Hematopoietic multipotent progenitor cell treated with erythropoietin and hydrocortisone succinate and interleukin-3 and kit ligand, for 15 days (in vitro differentiated cells): ENCODE measurements at regions not wholly inside any gene's neighbourhood (a gene's known extent, or its start where the extent isn't known, plus 50 kb on each side); places are given as distances from the start of the nearest gene placed in this dataset.
"Not testable (repeated sequence)": the region's sequence is repeated elsewhere in the genome, so short reads cannot be mapped to it uniquely, and the experiment has no call there.

ENCODE experiments used
- DNase-seq: peaks from one replicate; pipeline ENCODE4 v3.0.0-alpha.2; 2015; ENCODE audit warnings: low spot score

DNA sequence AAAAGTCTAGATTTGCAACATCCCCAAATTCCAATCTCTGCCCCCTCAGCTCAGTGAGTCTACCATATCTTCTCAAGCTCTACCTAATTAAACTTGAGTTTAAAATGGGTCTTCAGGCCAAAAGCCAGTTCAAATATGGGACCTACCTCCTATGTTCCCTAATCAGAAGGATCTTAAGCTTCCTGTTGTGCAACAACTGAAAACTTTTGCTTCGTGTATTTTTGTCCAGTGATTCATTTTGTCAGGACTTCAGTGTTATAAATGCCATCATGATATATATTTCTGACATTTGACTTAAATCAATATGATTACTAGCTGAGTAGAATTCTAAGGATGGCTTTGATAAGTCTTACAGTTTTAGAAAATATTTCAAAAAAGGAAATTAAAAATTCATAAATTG, 622.6 kb upstream of the PTCHD4 start:
- DNase-seq: no peak

DNA sequence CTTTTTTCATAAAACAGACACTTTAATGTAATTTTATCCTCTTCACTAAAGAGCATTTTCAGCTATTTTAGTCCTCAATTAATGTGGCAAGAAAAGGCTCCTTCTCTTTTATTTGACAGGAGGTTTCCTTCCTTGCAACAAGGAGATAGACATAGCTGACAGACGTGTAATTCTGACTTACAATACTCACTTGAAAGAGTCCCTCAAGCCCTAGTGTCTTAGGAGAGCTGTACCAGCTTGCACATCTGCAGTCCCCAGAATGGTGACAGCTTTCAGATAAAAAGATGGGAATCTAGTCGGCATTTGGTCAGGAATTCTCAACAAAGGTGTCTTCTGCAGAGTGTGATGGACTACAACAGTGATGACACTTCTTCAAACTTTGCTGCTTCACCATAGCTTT, 603.7 kb upstream of the PTCHD4 start:
- no peak for DNase-seq

DNA sequence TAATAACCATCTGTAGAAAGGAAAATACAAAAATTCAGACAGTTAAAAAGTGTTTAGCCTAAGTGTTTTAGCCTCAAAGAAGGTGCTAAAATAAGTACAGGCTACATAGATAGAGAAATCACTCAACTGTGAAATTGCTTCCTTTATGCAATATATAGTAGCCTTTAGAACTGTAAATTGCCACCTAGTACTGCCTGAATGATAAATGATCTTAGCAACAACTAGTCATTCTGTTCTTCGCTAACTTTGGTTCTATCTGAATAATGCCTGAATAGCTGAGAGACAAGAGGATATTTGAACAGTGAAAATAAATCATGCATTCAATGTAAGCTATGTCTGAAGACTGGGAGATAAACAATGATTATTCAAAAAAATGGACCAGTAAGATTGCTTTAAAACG, 603.3 kb upstream of the PTCHD4 start:
- DNase-seq: no peak

DNA sequence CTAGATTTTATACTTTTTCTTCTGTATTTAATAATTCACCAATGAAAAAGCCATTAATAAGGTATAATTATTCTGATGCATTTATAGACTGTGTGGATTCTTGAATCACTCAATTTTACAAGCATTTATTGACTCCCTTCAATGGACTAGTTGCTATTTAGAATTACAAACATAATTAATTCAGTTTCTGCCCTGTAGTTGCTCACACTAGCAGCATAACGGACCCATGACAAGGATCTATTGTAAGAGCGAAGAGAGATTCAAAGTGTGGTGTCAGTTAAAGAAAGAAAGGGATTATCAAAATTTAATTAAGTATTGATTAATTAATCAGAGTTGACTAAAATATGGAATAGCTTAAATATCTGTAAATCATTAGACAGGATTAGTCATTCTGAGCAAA, 602.6 kb upstream of the PTCHD4 start:
- no peak for DNase-seq

DNA sequence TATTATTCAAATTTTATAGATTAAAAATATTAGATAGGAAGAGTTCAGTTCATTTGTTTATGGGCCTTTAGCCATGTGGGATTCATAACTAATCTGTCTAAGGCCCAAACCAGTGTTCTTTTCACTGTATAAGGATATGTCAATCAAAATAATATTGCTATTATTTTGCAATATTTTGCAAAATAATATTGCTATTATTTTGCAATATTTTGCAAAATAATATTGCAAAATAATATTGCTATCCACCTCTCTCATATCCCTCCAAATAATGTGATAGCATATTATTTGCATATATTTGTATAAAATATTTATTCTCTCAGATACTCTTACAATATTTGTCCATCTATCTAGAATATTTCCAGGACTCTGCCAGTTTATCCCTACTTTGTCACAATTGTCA, 595.3 kb upstream of the PTCHD4 start:
- no peak for DNase-seq

DNA sequence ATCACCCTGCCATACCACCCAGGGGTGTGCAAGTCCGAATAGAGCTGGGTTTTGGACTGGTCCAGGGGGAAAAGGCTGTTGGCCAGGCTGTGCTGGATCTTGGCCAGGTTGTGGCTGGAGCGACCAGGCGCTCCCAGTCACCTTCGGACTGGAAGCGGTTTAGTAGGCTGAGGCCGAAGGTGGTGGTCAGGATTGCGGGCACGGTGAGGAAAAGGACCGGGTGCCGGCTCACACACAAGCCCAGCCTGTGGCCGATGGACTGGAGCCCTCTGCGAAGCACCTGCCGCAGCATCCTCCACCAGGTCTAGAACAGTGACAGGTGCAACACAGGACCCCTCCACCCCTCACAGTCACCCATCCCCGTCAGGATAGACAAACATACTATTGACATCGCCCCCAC, 590.6 kb upstream of the PTCHD4 start:
- no peak for DNase-seq

DNA sequence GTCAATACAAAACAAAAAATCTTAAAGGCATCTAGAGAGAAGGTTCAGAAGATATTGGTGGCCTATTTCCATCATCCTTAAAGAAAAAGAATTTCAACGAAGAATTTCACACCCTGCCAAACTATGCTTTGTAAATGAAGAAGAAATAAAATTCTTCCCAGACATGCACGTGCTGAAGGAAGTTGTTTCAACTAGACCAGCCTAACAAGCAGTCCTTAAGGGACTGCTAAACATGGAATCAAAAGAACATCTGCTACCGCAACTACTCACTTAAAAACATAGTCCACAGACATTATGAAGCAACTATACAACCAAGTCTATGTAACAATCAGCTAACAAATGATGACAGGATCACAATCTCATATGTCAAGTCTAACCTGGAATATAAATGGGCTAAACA, 584.9 kb upstream of the PTCHD4 start:
- no peak for DNase-seq

DNA sequence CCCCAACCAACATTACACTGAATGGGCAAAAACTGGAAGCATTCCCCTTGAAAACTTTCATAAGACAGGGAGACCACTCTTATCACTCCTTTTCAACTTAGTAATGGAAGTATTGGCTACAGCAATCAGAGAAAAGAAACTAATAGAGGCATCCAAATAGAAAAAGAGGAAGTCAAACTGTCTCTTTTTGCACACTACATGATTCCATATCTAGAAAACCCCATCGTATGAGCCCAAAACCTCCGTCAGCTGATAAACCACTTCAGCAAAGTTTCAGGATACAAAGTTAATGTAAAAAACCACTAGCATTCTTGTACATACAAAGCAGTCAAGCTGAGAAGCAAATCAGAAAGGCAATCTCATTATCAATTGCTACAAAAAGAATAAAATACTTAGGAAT, 580.4 kb upstream of the PTCHD4 start:
- DNase-seq: no peak

DNA sequence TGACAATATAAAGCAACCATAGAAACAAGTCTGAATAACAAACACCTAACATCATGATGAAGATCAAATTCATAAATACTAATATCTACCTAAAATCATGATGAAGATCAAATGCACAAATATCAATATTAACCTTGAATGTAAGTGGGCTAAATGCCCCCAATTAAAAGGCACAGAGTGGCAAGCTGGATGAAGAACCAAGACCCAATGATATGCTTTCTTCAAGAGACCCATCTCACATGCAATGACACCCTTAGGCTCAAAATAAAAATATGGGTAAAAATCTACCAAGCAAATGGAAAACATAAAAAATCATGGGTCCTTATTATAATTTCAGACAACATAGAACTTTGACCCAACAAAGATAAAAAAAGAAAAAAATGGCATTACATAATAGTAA, 578.5 kb upstream of the PTCHD4 start:
- no peak for DNase-seq

DNA sequence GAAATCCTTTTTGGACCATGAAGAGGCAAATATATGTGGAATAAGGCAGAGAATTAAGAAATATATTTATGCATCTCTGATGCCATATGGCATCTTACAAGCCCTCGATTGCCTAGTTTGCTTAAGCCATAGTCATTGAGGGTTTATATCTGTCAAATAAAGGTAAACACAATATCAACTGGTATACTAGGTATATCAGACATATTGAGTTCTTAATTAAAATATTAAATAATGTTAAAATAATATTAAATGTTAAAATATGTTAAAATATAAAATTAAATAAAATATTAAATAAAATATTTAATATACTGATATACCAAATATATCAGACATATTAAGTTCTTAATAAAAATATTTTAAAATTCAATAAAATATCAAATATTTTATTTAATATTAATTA, 567.4 kb upstream of the PTCHD4 start:
- no peak for DNase-seq

DNA sequence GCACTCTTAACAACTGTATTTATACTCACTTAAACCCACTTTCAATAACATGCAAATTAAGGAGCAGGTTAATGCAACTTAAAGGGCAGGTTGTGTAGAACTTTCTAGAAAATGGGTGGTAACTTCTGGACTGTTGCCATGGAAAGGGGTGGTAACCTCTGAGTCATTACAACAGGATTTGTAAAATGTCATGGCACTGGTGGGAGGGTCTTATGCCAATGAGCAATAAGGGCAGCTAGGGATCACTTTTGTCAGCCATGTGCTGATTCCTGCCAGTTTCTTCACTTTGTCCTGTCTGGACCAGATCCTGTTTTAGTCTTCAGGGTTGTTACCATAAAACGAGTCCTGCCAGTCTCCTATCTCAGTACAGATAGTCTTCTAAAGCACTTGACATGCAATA, 560.5 kb upstream of the PTCHD4 start:
- no peak for DNase-seq

DNA sequence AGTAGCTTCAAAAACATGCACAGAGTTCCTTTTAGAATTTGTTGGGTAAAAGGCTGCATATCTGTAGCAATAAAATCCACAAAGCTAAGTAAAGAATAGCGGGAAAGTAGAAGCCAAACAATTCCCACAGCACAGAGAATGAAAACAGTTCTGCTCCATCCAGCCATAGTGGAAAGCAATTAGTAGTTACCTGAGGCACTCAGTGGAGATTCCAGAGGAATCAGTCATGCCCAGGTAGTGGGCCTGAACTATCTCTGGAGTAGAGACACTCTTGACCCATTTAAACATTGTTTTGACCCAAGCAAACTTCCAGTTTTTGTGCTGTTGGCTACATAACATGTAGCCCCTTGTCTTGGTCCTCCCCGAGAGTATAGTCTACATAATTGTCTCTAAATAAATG, 559.5 kb upstream of the PTCHD4 start:
- no peak for DNase-seq

DNA sequence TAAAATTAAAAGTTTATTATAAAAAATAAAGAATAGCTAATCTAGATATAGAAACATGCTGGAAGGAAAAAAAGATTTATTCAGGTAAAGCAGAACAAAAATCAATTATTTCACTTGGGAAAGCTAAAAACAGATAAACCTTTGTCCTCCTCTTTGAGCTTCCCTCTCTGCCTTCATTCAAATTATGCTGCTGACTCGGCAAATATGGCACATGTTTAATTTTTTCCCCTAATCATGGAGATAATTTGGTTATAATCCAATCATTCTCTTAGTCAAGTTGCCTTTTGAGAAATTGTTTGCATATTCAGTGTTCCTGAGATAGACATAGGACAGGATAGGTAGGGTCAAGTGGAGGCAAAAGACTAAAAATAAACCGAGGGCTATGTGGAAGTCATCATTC, 556.8 kb upstream of the PTCHD4 start:
- no peak for DNase-seq

DNA sequence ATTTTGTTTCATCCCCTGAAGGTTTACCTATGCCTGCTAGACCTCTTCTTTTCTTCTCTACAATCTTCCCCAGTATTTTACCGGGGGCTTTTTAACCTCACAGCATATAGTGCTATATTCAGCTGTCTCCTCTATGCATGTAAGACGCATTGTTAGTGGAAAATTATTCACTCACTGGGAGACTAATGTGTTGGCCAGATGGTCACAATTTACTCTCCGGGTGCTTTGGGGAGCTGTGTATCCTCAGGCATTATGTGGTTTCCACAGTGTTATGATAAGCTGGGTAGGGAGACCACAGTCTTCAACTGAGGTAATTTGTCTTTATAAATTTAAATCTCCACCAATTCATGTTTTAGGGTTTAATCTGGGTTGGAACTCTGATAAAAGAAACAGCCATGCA, 553.8 kb upstream of the PTCHD4 start:
- no peak for DNase-seq

DNA sequence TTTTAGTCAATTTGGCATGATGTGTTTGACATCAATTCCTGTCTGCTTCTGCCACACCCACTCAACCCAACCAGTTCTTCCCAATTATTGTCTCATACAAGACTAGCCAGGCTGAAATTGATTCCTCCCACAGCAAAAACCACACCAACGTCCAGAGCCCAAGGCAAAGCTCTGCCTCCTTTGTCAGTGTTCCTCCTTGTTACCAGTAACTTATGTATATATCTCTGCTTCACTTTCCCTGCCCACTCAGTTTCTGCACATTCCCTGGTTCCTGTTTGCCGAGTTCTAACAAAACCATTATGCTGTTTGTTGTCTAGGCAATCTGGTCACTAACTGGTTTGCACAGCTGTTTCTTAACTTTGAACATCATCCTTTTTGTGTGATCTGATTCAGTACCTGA, 547.9 kb upstream of the PTCHD4 start:
- DNase-seq: no peak

DNA sequence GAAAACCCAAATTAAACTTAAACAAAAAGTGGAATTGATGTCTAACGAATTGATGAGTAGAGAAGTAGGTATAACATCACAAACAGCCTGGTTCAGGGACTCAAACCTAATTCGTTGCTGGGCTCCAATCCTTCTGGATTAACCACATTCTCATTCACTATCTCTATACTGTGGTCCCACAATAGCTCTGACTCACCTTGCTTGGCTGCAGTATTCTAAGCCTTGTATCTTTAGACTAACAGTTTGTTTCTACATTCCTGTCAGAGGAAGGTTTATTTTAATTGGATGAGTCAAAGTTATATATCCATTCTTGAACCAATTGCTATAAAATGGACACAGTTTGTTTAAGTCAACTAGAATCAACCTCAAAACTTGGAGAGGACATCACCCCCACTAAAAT, 530.5 kb upstream of the PTCHD4 start:
- no peak for DNase-seq

DNA sequence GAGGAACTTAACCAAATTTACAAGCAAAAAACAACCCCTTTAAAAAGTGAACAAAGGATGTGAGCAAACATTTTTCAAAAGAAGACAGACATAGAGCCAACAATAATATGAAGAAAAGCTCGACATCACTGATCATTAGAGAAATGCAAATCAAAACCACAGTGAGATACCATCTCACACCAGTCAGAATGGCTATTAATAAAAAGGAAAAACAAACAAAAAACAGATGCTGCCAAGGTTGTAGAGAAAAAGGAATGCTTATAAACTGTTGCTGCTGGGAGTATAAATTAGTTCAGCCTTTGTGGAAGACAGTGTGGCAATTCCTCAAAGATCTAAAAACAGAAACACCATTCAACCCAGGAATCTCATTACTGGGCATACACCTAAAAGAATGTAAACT, 527.8 kb upstream of the PTCHD4 start:
- not testable (repeated sequence) for DNase-seq

DNA sequence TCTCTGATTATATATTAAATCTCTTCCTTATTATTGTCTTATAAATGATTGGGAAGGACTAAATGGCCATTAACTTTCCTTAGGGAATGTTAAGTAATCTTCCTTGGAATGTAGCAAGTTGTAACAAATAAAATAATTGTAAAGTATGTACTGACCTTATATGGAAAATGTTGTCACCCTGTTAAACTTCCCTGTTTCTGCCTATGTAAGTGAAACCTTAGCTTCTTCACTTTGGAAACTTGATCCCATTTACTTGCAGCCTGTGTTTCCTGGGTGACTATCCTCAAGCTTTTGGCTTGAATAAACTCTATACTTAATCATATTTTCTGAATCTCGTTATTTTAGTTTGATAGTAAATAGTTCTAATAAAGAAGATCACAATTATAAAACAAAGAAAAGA, 519.5 kb upstream of the PTCHD4 start:
- no peak for DNase-seq

DNA sequence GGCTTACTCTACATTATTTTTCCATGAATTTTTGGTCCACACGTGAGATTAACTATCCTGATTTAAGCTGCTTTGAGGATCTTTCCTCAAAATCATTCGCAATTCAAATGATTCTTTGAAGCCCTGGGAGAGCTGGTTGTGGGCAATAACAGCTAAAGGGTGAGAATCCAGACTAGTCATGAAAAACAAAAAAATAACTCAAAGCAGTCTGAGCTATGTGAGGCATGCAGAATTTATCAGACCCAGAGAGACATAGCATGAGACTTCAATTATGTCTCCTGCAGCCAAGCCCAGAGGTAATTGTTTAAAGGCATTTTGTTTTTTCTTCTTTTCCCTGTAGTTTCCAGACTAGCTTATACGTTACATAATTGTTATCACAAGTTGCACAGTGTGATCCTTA, 517.3 kb upstream of the PTCHD4 start:
- no peak for DNase-seq

DNA sequence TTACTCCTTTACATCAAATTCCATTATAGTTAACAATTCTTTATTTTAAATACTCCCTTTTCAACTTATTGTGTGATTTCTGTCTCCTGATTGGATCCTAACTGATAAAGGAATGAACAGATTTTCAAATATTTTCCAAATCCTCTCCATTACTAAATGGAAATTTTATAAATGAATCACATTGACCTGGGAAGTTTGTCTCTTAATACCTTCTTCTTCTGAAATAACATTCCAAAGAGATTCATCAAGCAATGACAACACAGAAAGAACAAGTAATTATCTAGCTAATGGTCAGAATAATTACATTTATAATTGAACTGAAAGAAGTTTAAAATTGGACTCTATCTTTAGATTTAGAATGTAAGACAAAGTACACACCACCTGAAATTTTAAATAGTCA, 515.4 kb upstream of the PTCHD4 start:
- no peak for DNase-seq

DNA sequence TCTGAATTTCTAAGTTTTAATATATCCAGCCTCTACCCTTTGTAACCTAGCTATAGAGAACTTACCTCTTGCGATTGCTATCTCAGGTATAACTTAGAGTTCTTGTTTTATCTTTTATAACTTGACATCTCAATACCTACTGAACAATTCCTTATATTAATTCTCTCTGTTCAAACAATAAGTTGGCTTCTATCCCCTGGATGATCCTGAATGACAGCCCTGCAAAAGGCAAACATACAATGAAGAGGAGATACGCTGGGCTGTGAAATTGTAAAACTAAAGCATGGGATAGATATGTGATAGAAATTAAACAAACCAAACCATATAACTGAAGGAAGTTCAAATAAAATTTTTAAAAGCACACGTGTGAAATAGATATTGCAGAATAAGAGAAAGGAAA, 513.6 kb upstream of the PTCHD4 start:
- DNase-seq: no peak

DNA sequence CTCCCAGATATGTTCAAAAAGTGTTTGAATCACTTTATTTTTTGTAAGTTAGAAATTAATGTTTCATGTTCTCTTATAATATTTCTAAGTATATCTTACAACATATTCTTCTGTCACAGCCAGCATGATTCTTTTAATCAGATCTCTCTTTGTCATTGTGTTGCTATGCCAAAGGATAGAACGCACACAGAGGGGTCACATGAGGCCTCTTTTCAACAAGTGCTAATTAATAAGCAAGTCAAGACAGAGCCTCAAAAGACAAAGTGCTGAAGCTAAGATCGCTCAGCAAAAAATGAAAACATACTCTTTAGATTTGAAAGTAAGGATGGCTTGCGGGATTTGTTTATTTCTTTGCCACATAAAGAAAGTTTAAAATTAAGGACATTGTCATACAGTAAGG, 508.8 kb upstream of the PTCHD4 start:
- DNase-seq: no peak

DNA sequence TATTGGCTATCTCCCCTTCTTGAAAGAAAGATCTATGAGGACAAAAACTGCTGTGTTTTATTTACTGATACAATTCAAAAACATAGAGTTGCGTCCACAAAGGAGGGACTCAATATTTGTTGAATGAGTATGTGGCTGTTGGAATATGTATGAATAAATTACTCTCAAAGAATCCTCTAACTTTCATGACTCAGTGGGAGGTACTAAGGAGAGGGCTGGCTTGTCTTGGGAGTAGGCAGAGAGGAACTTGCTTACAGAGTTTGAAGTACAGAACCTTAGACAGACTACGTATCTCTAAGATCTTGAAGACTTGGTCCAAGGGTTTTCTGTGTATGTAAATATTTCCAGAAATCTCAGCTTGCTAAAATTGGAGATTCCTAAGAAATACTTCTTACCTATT, 504.0 kb upstream of the PTCHD4 start:
- DNase-seq: no peak

DNA sequence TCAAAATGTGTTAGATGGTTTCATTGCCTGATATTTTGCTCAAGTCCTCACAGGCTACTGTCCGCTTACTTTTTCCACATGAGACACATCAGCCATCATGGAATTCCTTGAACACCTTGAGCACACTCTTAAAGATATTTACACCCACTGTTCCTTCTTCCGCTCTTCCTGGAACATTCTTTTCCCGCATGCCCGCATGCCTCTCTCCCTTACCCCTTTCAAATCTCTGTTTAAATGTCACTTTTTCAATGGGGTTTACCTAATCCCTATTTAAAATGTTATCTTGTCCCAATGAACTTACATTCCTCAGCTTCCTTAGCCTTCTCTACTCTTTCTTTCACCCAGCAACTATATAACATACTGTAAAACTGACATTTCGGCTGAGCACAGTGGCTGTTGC, 503.3 kb upstream of the PTCHD4 start:
- no peak for DNase-seq

DNA sequence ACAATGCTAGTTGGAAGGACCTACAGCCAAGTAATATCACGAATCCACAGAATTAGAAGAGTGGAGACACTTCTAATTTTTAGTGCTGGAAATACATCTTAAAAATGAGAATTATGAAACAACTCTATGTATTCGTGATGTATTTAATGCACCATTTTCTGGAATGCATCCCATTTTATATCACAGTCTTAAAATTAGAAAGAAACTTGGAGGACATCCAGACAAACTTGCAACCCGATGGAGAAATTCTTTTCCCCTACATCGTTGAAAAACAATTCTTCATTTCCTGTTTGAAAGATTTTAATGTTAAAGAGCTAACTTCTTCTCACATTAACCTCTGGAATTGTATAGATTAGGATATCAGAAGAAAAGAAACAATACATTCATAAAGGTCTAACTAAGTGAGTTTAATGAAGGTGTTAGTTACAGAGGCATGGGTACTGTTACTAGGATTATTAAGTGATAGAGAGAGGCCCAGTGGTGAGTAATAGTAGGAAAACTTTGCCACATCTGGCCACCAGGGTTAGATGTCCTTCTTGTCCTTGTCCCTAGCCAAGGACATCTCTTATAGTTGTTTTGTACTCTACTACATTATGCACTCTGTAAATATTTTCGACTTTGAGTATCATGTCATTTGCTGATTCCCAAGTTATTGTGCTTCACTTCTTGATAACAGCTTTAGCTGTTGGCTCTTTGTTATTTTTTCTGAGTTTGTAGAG, 502.4 kb upstream of the PTCHD4 start:
- no peak for DNase-seq
